CD4-positive, alpha-beta T cell treated with Interleukin-2 at 100 ng/mL for 4 hours (primary cell): ENCODE measurements at regions not wholly inside any gene's neighbourhood (a gene's known extent, or its start where the extent isn't known, plus 50 kb on each side); places are given as distances from the start of the nearest gene placed in this dataset.

Source experiments
- DNase-seq: peaks from one replicate; pipeline ENCODE4 v3.0.0-alpha.2; 2020; ENCODE audit warnings: low spot score

- DNase-seq = no peak
Measured at GRCh38 chr9:134276453-134277245, 49.6 kb upstream of the RXRA start.
